ENCODE measurements at regions not wholly inside any gene's neighbourhood (a gene's known extent, or its start where the extent isn't known, plus 50 kb on each side); places are given as distances from the start of the nearest gene placed in this dataset.
"Not testable (repeated sequence)": the region's sequence is repeated elsewhere in the genome, so short reads cannot be mapped to it uniquely, and the experiment has no call there.

- H3K27me3 Mint-ChIP-seq, result no peaks in the 10 kb centered on the region
Measured at GRCh38 chr10:4602764-4603491, 223.1 kb upstream of the AKR1E2 start.

GRCh38 chr10:4599471-4599870, 226.5 kb upstream of the AKR1E2 start:
- H3K27ac Mint-ChIP-seq, result no peak overlapping the region

More at GRCh38 chr10:4602764-4603491, 223.1 kb upstream of the AKR1E2 start:
- H3K36me3 Mint-ChIP-seq, result no peaks in the 10 kb centered on the region
- H3K4me3 Mint-ChIP-seq, result no peak overlapping the region
- H3K4me1 Mint-ChIP-seq, result no peaks in the 10 kb centered on the region
- ATAC-seq (ENCODE audit: low read depth) (no peak), DNase-seq (ENCODE audit: low spot score in 2 of 2) (no peak)
- H3K27ac Mint-ChIP-seq, result no peak overlapping the region
- peaks cover 2% of the 10 kb centered on the region for H3K9me3 Mint-ChIP-seq

DNA sequence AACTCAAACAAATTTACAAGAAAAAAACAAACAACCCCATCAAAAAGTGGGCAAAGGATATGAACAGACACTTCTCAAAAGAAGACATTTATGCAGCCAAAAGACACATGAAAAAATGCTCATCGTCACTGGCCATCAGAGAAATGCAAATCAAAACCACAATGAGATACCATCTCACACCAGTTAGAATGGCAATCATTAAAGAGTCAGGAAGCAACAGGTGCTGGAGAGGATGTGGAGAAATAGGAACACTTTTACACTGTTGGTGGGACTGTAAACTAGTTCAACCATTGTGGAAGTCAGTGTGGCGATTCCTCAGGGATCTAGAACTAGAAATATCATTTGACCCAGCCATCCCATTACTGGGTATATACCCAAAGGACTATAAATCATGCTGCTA, 228.1 kb upstream of the AKR1E2 start:
- H3K9me3 Mint-ChIP-seq; DNase-seq (ENCODE audit: low spot score in 2 of 2); H3K36me3 Mint-ChIP-seq; H3K27ac Mint-ChIP-seq; H3K4me3 Mint-ChIP-seq; ATAC-seq (ENCODE audit: low read depth); H3K4me1 Mint-ChIP-seq; H3K27me3 Mint-ChIP-seq: not testable (repeated sequence)

More at GRCh38 chr10:4599471-4599870, 226.5 kb upstream of the AKR1E2 start:
- Mint-ChIP-seq H3K4me1 (peaks cover 3% of the 10 kb centered on the region), H3K36me3 (no peaks in the 10 kb centered on the region), H3K27me3 (peaks cover 3% of the 10 kb centered on the region), H3K4me3 (no peak overlapping the region), H3K9me3 (peaks cover 2% of the 10 kb centered on the region)
- ATAC-seq (ENCODE audit: low read depth) (no peak), DNase-seq (ENCODE audit: low spot score in 2 of 2) (no peak)

DNA sequence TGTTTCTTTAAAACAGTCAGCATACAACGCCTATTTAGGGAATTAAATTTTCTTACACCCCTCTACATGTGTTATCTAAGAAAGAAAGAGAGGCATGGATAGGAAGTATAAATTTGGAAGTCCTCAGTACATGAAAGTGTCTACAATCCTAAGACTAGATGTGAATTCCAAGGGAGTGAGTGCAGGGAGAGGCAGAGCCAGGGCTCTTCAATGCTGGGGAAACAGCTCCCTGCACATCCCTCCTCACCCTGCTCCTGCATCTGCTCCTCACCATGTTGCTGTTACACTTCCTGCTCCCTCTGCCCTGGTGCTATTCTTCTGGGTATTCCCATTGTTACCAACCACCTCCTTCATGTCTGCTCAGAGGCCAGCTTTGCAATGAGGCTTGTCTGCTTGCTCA, 229.1 kb upstream of the AKR1E2 start:
- Mint-ChIP-seq H3K4me3 (no peak overlapping the region), H3K27ac (no peak overlapping the region), H3K36me3 (no peaks in the 10 kb centered on the region), H3K4me1 (peaks cover 3% of the 10 kb centered on the region), H3K9me3 (peaks cover 2% of the 10 kb centered on the region), H3K27me3 (peaks cover 3% of the 10 kb centered on the region)
- ATAC-seq (ENCODE audit: low read depth), result no peak
- no peak for DNase-seq (ENCODE audit: low spot score in 2 of 2)

DNA sequence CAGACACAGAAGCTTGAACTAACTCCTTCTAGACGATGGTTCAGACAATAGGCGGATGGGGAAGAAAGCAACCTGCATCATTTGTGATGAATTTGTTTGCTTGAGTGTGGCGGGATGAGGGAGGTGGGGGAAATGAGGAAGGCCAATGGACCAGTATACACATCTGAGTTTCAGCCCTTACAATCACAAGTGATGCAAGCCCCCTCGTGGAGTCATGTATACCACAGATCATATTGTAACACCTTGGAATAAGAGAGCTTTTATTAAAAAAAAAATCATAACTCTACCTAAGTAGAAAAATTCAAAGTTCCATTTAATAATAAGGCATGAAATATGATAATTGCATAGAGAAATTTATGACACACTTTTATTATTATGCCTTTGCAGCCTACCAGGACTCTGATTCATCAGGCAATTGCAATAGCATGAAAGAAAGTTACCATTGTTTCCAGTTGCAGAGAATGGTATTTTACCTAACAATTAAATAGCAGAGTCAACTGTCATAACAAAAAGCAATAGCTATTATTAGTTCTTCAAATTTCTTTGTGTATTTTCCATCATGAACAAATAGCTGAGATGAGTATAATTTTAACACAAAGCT, 230.2 kb upstream of the AKR1E2 start:
- DNase-seq (ENCODE audit: low spot score in 2 of 2) (no peak), ATAC-seq (ENCODE audit: low read depth) (no peak)
- no peaks in the 10 kb centered on the region for H3K9me3 Mint-ChIP-seq
- no peaks in the 10 kb centered on the region for H3K36me3 Mint-ChIP-seq
- no peak overlapping the region for H3K4me3 Mint-ChIP-seq
- peaks cover 3% of the 10 kb centered on the region for H3K4me1 Mint-ChIP-seq
- H3K27ac Mint-ChIP-seq, result no peak overlapping the region
- peaks cover 3% of the 10 kb centered on the region for H3K27me3 Mint-ChIP-seq

- H3K27me3 Mint-ChIP-seq, result peaks cover 2% of the 10 kb centered on the region
- no peaks in the 10 kb centered on the region for H3K36me3 Mint-ChIP-seq
- no peaks in the 10 kb centered on the region for H3K4me1 Mint-ChIP-seq
- no peaks in the 10 kb centered on the region for H3K9me3 Mint-ChIP-seq
- no peak overlapping the region for H3K27ac Mint-ChIP-seq
- DNase-seq (ENCODE audit: low spot score in 2 of 2) (no peak), ATAC-seq (ENCODE audit: low read depth) (no peak)
- H3K4me3 Mint-ChIP-seq, result no peak overlapping the region
Measured at GRCh38 chr10:4590807-4591206, 235.2 kb upstream of the AKR1E2 start.

DNA sequence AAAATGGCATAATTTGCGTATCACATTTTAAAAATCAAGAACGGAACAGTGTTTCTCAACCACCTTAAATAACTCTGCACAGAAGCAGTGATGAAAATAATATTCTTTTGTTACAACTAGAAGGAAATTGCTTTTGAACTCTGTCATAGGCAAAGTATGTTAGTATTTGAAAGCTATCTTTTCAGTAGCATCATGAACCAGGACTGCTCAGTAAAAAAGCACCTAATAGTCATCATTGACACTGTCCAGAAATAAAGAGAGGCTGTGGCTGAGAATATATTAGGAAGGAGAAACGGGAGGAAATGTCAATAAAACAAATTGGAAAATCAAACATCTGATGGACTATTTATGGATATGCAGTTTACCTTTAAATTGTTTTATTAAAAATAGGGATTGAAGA, 237.2 kb upstream of the AKR1E2 start:
- DNase-seq (ENCODE audit: low spot score in 2 of 2) (no peak), ATAC-seq (ENCODE audit: low read depth) (no peak)
- H3K36me3 Mint-ChIP-seq, result no peaks in the 10 kb centered on the region
- no peaks in the 10 kb centered on the region for H3K9me3 Mint-ChIP-seq
- H3K4me3 Mint-ChIP-seq, result no peak overlapping the region
- H3K27me3 Mint-ChIP-seq, result peaks cover 2% of the 10 kb centered on the region
- no peak overlapping the region for H3K27ac Mint-ChIP-seq
- H3K4me1 Mint-ChIP-seq, result no peaks in the 10 kb centered on the region

DNA sequence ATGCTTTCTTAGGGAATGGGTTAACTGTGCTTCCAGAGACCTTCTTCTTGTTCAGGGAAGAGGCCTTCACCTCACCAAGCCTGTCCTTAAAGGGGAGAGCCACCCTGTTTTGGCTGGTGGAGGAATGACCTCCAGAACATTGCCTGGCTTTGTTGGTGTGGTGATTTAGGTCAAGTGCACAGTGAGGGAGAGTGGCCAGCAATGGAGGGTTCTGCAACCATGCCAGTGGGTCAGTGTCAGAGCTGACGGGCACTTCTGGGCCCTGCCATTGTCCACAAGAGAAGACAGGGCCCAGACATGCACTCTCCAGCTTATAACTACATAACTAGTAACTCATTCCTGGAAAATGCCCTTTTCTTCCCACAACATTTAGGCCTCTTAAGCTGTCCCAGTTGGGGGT, 238.5 kb upstream of the AKR1E2 start:
- Mint-ChIP-seq H3K36me3 (no peaks in the 10 kb centered on the region), H3K4me1 (no peaks in the 10 kb centered on the region), H3K9me3 (no peaks in the 10 kb centered on the region), H3K4me3 (no peak overlapping the region), H3K27me3 (peaks cover 5% of the 10 kb centered on the region), H3K27ac (no peak overlapping the region)
- ATAC-seq (ENCODE audit: low read depth) (no peak), DNase-seq (ENCODE audit: low spot score in 2 of 2) (no peak)

GRCh38 chr10:4586776-4587175, 239.2 kb upstream of the AKR1E2 start:
- H3K4me1 Mint-ChIP-seq, result no peaks in the 10 kb centered on the region
- H3K4me3 Mint-ChIP-seq, result no peak overlapping the region
- H3K27ac Mint-ChIP-seq, result no peak overlapping the region
- no peaks in the 10 kb centered on the region for H3K36me3 Mint-ChIP-seq
- DNase-seq (ENCODE audit: low spot score in 2 of 2) (no peak), ATAC-seq (ENCODE audit: low read depth) (no peak)
- no peaks in the 10 kb centered on the region for H3K9me3 Mint-ChIP-seq
- H3K27me3 Mint-ChIP-seq, result peaks cover 5% of the 10 kb centered on the region

DNA sequence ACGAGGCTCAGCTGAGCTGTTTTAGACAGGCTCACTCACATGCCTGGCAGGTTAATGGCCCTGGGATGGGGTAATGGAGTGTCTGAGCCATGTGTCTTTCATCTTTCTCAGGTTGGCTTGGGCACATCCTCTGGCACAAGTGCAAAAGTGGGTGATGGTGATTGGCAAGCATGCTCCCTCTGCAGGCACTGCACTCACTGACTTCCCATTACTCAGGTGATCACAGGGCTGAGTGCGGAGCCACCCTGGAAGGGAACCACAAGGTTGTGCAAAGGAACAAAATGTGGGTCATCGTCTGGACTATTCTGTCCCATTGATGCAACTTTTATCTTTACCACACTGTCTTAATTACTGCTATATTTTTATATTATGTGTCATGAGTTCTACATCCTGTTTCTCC, 244.1 kb upstream of the AKR1E2 start:
- Mint-ChIP-seq H3K9me3 (no peaks in the 10 kb centered on the region), H3K4me3 (no peak overlapping the region), H3K27ac (no peak overlapping the region), H3K27me3 (peaks cover 3% of the 10 kb centered on the region), H3K4me1 (no peaks in the 10 kb centered on the region), H3K36me3 (no peaks in the 10 kb centered on the region)
- ATAC-seq (ENCODE audit: low read depth) (no peak), DNase-seq (ENCODE audit: low spot score in 2 of 2) (no peak)

DNA sequence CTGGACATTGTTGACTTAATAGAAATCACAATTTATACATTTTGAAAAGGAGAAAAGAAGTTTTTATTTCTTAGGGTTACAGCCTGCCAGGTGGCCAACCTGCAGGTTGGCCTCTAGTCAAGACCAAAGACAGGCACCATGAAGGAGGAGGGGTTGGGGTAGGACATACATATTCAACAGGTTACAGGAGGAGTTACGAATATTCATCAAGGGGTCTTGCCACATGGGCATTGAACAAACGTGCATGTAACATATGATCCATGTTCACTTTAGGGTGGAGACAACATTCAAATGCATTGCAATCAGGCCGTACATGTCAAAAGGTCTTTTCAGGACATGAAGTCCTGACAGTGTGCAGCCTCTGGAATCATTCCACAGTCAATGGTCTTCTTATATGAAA, 246.2 kb upstream of the AKR1E2 start:
- peaks cover 3% of the 10 kb centered on the region for H3K27me3 Mint-ChIP-seq
- H3K4me1 Mint-ChIP-seq, result no peaks in the 10 kb centered on the region
- ATAC-seq (ENCODE audit: low read depth), result no peak
- no peak overlapping the region for H3K27ac Mint-ChIP-seq
- H3K4me3 Mint-ChIP-seq, result no peak overlapping the region
- H3K36me3 Mint-ChIP-seq, result no peaks in the 10 kb centered on the region
- H3K9me3 Mint-ChIP-seq, result no peaks in the 10 kb centered on the region
- no peak for DNase-seq (ENCODE audit: low spot score in 2 of 2)

DNA sequence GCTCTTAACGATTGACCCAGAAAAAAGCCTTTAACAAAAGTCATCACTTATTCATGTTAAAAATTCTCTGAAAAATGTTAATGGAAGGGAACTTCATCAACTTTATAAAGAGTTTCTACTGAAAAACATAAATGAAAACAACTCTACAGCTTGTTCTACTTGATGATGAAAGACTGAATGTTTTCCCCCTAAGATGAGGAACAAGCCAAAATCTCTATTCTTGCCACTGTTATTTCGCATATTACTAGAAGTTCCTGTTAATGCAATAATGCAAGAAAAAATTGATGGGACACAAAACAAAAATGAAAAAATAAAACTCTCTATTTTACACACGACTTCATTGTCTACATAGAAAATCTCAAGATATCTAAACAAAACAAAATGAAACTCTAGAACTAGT, 249.8 kb upstream of the AKR1E2 start:
- ATAC-seq (ENCODE audit: low read depth) (no peak), DNase-seq (ENCODE audit: low spot score in 2 of 2) (no peak)
- Mint-ChIP-seq H3K4me3 (no peak overlapping the region), H3K27me3 (peaks cover 4% of the 10 kb centered on the region), H3K36me3 (no peaks in the 10 kb centered on the region), H3K9me3 (no peaks in the 10 kb centered on the region), H3K4me1 (no peaks in the 10 kb centered on the region), H3K27ac (no peak overlapping the region)

- no peak overlapping the region for H3K27ac Mint-ChIP-seq
- no peaks in the 10 kb centered on the region for H3K9me3 Mint-ChIP-seq
- no peaks in the 10 kb centered on the region for H3K4me1 Mint-ChIP-seq
- no peak overlapping the region for H3K4me3 Mint-ChIP-seq
- ATAC-seq (ENCODE audit: low read depth), result no peak
- H3K27me3 Mint-ChIP-seq, result peaks cover 3% of the 10 kb centered on the region
- DNase-seq (ENCODE audit: low spot score in 2 of 2), result no peak
- no peaks in the 10 kb centered on the region for H3K36me3 Mint-ChIP-seq
Measured at GRCh38 chr10:4569151-4569550, 256.9 kb upstream of the AKR1E2 start.

DNA sequence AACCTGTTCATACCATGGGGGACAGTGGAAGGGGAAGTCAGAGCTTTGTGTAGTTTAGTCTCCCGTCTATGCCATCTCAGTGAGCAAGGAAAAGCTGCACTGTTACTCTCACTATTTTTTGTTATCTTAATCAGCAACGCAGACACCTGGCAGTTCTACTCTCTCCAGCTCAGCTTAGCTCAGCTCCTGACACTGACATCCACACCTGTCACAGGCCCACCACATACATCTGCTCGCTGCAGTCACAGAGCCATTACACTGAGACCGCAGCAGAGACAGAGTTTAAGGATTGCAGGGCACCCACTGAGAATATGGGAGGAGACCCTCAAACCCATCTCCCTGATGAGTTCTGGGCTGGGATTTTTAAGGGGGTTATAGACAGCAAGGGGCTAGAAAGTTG, 257.3 kb upstream of the AKR1E2 start:
- ATAC-seq (ENCODE audit: low read depth) (no peak), DNase-seq (ENCODE audit: low spot score in 2 of 2) (no peak)
- H3K4me1 Mint-ChIP-seq, result no peaks in the 10 kb centered on the region
- H3K4me3 Mint-ChIP-seq, result no peak overlapping the region
- H3K36me3 Mint-ChIP-seq, result no peaks in the 10 kb centered on the region
- no peaks in the 10 kb centered on the region for H3K9me3 Mint-ChIP-seq
- peaks cover 3% of the 10 kb centered on the region for H3K27me3 Mint-ChIP-seq
- no peak overlapping the region for H3K27ac Mint-ChIP-seq

DNA sequence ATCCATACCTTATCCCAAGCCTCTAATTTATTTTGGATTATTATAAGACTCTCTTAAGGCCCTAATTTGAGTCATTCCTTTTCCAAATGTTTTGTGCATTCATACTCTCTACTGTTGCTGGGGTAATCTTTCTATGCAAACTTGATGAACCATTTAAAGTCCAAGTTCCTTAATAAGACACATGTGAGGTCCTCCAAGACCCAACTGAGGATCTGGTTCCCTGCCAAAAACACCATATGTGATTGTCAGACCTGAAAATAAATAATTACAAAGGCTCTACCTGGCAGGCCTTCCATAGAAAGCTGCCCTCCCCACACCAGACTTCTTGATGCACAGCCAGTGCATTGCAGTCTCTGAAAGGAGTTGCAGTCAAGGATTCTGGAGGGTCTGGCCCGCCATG, 257.9 kb upstream of the AKR1E2 start:
- H3K9me3 Mint-ChIP-seq, result no peaks in the 10 kb centered on the region
- no peak for DNase-seq (ENCODE audit: low spot score in 2 of 2)
- no peak overlapping the region for H3K4me3 Mint-ChIP-seq
- no peaks in the 10 kb centered on the region for H3K36me3 Mint-ChIP-seq
- ATAC-seq (ENCODE audit: low read depth), result no peak
- peaks cover 4% of the 10 kb centered on the region for H3K27me3 Mint-ChIP-seq
- H3K27ac Mint-ChIP-seq, result no peak overlapping the region
- H3K4me1 Mint-ChIP-seq, result no peaks in the 10 kb centered on the region

All from memory B cell (primary cell).